ENCODE measurements at regions not wholly inside any gene's neighbourhood (a gene's known extent, or its start where the extent isn't known, plus 50 kb on each side); places are given as distances from the start of the nearest gene placed in this dataset.

DNA sequence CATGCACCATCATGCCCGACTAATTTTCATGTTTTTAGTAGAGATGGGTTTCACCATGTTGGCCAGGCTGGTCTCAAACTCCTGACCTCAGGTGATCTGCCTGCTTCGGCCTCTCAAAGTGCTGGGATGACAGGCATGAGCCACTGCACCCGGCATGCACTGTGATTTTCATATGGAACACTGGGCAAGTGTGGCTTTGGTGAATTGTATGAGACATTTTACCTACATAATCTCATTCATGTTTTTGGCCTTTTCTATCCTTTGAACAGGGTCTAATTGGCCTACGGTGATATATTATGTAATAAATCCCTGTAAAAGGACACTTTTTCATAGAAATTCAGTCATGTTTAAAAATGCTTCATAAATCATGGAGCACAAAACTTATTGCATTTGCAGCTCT is 128.7 kb upstream of the SEMA6A start:
- no peaks in the 10 kb centered on the region for H3K36me3 Mint-ChIP-seq (ENCODE audit: low read depth)
- H3K27ac Mint-ChIP-seq (ENCODE audit: unreplicated experiment) = no peak overlapping the region
- no peak for TF ChIP-seq CTCF (conservative IDR thresholded peaks at IDR 0.05)
- no peaks in the 10 kb centered on the region for H3K27me3 Mint-ChIP-seq (ENCODE audit: low read depth)
- H3K4me1 Mint-ChIP-seq = no peaks in the 10 kb centered on the region
- no peak overlapping the region for H3K4me3 Mint-ChIP-seq
- DNase-seq (ENCODE audit: low read depth, low spot score) = no peak
- H3K9me3 Mint-ChIP-seq = peaks cover 3% of the 10 kb centered on the region

DNA sequence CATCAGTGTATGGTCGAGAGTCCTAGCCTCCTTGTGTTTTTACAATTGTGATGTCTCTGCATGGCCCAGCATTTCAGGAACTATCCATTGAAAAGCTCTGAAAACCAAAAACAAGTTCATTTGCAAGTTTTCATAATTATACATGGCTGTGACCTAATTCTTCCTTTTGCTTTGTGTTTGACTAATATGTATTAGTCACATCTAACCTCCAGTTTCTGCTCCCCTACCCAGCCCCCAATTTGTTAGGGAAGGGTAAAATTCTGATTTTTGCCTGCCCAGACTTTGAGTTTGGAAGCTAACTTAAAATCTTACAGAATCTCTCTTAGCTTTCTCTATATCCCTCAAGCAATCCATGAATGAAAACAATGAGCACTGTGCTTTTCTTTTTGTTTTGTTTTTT is 128.2 kb upstream of the SEMA6A start:
- no peak for TF ChIP-seq CTCF (conservative IDR thresholded peaks at IDR 0.05)

DNA sequence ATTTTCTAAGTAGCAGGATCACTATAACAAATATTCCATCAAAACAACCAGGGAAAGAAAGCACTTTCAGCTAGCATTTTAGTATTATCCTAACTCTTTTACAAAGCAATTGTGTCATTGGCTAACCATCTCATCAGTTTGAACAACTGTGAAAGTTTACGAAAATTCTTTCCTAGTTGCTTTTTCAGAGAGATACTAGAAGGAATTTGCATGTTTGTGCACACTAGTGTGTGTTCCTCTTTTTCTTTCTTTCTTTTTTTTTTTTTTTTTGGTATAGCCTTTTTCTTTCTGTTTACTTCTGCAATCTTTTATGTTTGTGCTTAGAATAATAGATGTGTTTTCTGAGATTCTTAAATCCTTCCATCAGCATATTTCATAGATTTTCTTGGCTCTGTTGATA is 124.7 kb upstream of the SEMA6A start:
- no peak for TF ChIP-seq CTCF (conservative IDR thresholded peaks at IDR 0.05)
- H3K4me3 Mint-ChIP-seq = no peak overlapping the region
- H3K4me1 Mint-ChIP-seq = peaks cover 15% of the 10 kb centered on the region
- H3K36me3 Mint-ChIP-seq (ENCODE audit: low read depth) = peaks cover 3% of the 10 kb centered on the region
- H3K9me3 Mint-ChIP-seq = peaks cover 3% of the 10 kb centered on the region
- H3K27ac Mint-ChIP-seq (ENCODE audit: unreplicated experiment) = no peak overlapping the region
- H3K27me3 Mint-ChIP-seq (ENCODE audit: low read depth) = no peaks in the 10 kb centered on the region
- DNase-seq (ENCODE audit: low read depth, low spot score) = no peak

More for the DNA sequence above, 128.2 kb upstream of the SEMA6A start:
- no peak overlapping the region for H3K4me3 Mint-ChIP-seq
- H3K4me1 Mint-ChIP-seq = no peaks in the 10 kb centered on the region
- H3K27me3 Mint-ChIP-seq (ENCODE audit: low read depth) = no peaks in the 10 kb centered on the region
- H3K9me3 Mint-ChIP-seq = peaks cover 3% of the 10 kb centered on the region
- no peak for DNase-seq (ENCODE audit: low read depth, low spot score)
- H3K27ac Mint-ChIP-seq (ENCODE audit: unreplicated experiment) = no peak overlapping the region
- H3K36me3 Mint-ChIP-seq (ENCODE audit: low read depth) = no peaks in the 10 kb centered on the region

DNA sequence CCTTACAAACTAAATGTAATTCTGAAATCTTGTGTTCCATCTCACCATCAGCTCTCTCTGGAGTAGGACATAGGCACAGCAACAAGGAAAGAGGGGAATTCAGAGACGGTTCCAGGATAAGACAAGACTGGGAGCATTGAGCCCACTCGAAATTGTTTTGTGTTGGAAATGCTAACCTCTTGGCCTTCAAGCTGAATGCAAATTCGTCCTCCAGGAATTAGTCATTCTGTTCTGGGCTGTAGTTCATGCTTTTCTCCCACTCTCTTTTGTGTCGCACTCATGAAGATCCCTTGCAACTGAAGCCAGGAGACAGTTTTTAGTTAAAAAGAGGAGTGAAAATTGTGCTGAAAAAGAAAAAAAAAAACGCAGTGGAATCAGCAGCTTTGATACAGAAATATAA is 121.7 kb upstream of the SEMA6A start:
- Mint-ChIP-seq H3K9me3 (peaks cover under 1% of the 10 kb centered on the region), H3K36me3 (ENCODE audit: low read depth) (peaks cover 3% of the 10 kb centered on the region), H3K27me3 (ENCODE audit: low read depth) (no peaks in the 10 kb centered on the region), H3K4me1 (peaks cover 18% of the 10 kb centered on the region), H3K27ac (ENCODE audit: unreplicated experiment) (no peak overlapping the region), H3K4me3 (no peak overlapping the region)
- no peak for TF ChIP-seq CTCF (conservative IDR thresholded peaks at IDR 0.05)
- DNase-seq (ENCODE audit: low read depth, low spot score) = no peak

DNA sequence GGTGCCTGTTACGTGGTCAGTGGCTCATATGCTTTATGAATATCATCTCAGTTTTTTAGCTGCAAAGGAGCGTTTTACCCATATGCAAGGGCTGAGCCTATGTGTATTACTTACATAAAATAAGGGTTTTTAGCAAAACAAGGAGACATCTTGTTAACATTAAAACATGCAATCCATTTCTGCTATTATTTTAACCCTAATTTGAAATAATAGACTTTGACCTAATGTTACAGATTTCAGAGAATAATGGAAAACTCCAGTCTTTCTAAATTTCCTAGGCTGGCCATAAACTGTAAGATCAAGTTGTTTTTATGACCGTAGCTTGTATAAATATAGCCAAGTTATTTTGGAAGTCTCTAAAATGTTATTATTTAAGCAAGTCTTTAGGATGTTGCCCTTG is 121.1 kb upstream of the SEMA6A start:
- DNase-seq (ENCODE audit: low read depth, low spot score) = no peak
- Mint-ChIP-seq H3K9me3 (no peaks in the 10 kb centered on the region), H3K27me3 (ENCODE audit: low read depth) (no peaks in the 10 kb centered on the region), H3K4me1 (peaks cover 18% of the 10 kb centered on the region), H3K36me3 (ENCODE audit: low read depth) (peaks cover 3% of the 10 kb centered on the region), H3K4me3 (no peak overlapping the region), H3K27ac (ENCODE audit: unreplicated experiment) (no peak overlapping the region)
- no peak for TF ChIP-seq CTCF (conservative IDR thresholded peaks at IDR 0.05)

GRCh38 chr5:116686438-116686837 is 111.8 kb upstream of the SEMA6A start:
- Mint-ChIP-seq H3K9me3 (no peaks in the 10 kb centered on the region), H3K27me3 (ENCODE audit: low read depth) (no peaks in the 10 kb centered on the region)
- no peak for TF ChIP-seq CTCF (conservative IDR thresholded peaks at IDR 0.05)

More at GRCh38 chr5:116686438-116686837, 111.8 kb upstream of the SEMA6A start:
- H3K27ac Mint-ChIP-seq (ENCODE audit: unreplicated experiment) = no peak overlapping the region
- peaks cover 27% of the 10 kb centered on the region for H3K4me1 Mint-ChIP-seq
- no peak for DNase-seq (ENCODE audit: low read depth, low spot score)
- no peak overlapping the region for H3K4me3 Mint-ChIP-seq
- no peaks in the 10 kb centered on the region for H3K36me3 Mint-ChIP-seq (ENCODE audit: low read depth)

Measured in neural crest cell (in vitro differentiated cells).